ENCODE measurements at regions not wholly inside any gene's neighbourhood (a gene's known extent, or its start where the extent isn't known, plus 50 kb on each side); places are given as distances from the start of the nearest gene placed in this dataset.

GRCh38 chr1:209059981-209060380, 523.5 kb upstream of the CAMK1G start:
- DNase-seq, result no peak
- in situ Hi-C loops (cut with HindIII; ENCODE audit: low pct_ligation_motif_present, low pct_unique_long_range_greater_than_20kb, low sequenced_read_pairs), result no loop called here

DNA sequence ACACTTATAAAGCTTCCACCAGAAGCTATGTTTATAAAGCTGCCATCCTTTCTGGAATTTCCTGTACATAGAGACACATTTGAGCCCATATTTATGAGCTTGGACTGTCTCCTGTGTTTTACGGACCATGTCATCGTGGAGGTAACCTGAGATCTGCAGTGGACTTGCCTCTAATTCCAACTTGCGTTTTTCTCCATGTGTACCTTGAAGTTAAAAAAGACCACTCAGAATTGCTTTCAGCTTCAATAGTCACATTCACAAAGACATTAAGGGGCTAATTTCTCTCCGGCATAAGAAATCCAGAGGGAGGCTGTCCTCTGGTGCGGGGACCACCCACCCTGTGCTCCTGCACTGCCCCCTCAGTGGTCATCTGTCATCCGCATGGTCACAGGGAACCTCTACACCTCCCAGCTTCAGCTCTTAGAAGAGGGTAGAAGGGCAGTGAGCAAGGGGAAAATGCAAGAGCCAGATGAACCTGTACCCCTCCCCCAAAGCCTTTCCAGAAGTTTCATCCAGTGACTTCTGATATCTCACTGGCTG, 521.4 kb upstream of the CAMK1G start:
- no peak for DNase-seq
- in situ Hi-C loops (cut with HindIII; ENCODE audit: low pct_ligation_motif_present, low pct_unique_long_range_greater_than_20kb, low sequenced_read_pairs), result no loop called here

GRCh38 chr1:209062863-209063262, 520.7 kb upstream of the CAMK1G start:
- in situ Hi-C loops (cut with HindIII; ENCODE audit: low pct_ligation_motif_present, low pct_unique_long_range_greater_than_20kb, low sequenced_read_pairs), result no loop called here
- DNase-seq, result no peak

- DNase-seq, result no peak
- in situ Hi-C loops (cut with HindIII; ENCODE audit: low pct_ligation_motif_present, low pct_unique_long_range_greater_than_20kb, low sequenced_read_pairs), result no loop called here
Observed at GRCh38 chr1:209063767-209064659, 519.5 kb upstream of the CAMK1G start.

GRCh38 chr1:209064850-209065706, 518.4 kb upstream of the CAMK1G start:
- no peak for DNase-seq
- in situ Hi-C loops (cut with HindIII; ENCODE audit: low pct_ligation_motif_present, low pct_unique_long_range_greater_than_20kb, low sequenced_read_pairs), result no loop called here

- no peak for DNase-seq
- in situ Hi-C loops (cut with HindIII; ENCODE audit: low pct_ligation_motif_present, low pct_unique_long_range_greater_than_20kb, low sequenced_read_pairs), result no loop called here
Observed at GRCh38 chr1:209072481-209072880, 511.0 kb upstream of the CAMK1G start.

GRCh38 chr1:209073879-209074278, 509.6 kb upstream of the CAMK1G start:
- no peak for DNase-seq
- in situ Hi-C loops (cut with HindIII; ENCODE audit: low pct_ligation_motif_present, low pct_unique_long_range_greater_than_20kb, low sequenced_read_pairs), result no loop called here

DNA sequence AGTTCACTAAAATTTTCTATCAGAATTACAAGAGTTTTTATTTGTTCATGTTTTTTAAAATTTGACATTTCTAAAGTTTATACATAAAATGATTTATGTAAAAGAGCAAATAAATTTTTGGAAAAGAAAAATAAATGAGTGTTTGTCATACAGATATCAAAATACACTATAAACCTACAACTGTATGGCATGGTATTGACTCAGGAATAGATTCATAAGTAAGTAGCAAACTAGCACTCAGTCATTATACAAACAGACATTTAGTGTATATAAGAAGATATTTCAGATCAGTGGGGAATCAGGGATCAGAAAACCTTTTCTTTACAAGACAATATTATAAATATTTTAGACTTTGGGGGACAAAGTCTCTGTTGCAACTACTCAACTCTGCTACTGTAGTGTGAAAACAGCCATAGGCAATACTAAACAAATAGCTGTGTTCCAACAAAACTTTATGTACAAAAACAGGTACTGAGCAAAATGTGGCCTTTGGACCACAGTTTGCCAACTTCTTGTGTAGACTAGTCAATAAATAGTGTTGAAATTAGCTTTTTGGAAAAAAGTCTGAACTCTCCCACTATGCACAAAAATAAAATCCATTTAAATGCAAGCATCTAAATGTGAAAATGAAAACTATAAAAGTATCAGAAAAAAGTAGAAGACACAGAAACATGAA, 508.8 kb upstream of the CAMK1G start:
- in situ Hi-C loops (cut with HindIII; ENCODE audit: low pct_ligation_motif_present, low pct_unique_long_range_greater_than_20kb, low sequenced_read_pairs), result no loop called here
- no peak for DNase-seq

DNA sequence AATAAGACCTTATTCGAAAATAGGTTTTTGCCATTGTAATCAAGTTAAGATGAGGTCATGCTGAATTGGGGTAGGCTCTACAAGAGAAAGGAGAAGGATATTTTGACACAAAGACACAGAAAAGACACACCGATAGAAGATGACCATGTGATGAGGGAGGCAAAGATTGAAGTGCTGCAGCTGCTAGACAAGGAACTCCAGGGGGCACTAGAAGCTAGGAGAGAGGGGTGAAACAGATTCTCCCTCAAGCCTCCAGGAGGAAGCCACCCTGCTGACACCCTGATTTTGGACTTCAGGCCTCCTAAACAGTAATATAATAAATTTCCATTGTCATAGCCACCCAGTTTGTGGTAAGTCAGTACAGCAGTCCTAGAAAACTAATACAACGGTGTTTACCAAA, 506.8 kb upstream of the CAMK1G start:
- peak; percentile 48 for DNase-seq
- in situ Hi-C loops (cut with HindIII; ENCODE audit: low pct_ligation_motif_present, low pct_unique_long_range_greater_than_20kb, low sequenced_read_pairs), result no loop called here

DNA sequence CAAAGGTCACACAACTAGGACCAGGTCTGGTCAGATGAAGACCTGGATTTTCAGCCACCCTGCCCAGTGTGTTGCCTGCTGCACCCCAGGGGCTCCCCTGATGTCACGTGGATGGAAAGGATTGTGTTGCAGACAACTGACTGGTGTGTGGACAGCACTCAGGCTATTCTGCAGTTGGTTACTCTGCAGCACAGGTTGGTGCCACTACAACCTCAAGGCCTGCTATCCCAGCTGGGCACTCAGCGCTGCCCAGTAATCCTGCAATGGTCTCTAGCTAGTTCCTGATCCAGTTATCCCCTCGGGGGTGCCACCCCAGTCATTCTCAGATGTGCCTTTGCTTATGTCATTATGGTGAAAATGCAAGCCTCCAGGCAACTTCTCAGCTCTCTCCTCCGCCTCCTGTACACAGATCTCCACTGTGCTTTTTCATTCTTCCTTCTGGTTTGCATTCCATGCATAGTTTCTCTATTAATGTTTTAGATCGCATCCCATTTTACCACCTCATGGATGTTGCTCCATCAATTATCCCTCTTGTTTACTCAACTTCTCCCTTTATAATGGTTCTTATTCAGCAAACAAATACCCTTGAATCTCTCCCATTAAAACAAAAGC, 503.2 kb upstream of the CAMK1G start:
- peak; percentile 58 for DNase-seq
- in situ Hi-C loops (cut with HindIII; ENCODE audit: low pct_ligation_motif_present, low pct_unique_long_range_greater_than_20kb, low sequenced_read_pairs), result no loop called here

GRCh38 chr1:209086486-209087192, 496.9 kb upstream of the CAMK1G start:
- DNase-seq, result peak; percentile 35
- in situ Hi-C loops (cut with HindIII; ENCODE audit: low pct_ligation_motif_present, low pct_unique_long_range_greater_than_20kb, low sequenced_read_pairs), result no loop called here

- in situ Hi-C loops (cut with HindIII; ENCODE audit: low pct_ligation_motif_present, low pct_unique_long_range_greater_than_20kb, low sequenced_read_pairs), result no loop called here
- DNase-seq, result peak; percentile 13
Observed at GRCh38 chr1:209094384-209094783, 489.1 kb upstream of the CAMK1G start.

DNA sequence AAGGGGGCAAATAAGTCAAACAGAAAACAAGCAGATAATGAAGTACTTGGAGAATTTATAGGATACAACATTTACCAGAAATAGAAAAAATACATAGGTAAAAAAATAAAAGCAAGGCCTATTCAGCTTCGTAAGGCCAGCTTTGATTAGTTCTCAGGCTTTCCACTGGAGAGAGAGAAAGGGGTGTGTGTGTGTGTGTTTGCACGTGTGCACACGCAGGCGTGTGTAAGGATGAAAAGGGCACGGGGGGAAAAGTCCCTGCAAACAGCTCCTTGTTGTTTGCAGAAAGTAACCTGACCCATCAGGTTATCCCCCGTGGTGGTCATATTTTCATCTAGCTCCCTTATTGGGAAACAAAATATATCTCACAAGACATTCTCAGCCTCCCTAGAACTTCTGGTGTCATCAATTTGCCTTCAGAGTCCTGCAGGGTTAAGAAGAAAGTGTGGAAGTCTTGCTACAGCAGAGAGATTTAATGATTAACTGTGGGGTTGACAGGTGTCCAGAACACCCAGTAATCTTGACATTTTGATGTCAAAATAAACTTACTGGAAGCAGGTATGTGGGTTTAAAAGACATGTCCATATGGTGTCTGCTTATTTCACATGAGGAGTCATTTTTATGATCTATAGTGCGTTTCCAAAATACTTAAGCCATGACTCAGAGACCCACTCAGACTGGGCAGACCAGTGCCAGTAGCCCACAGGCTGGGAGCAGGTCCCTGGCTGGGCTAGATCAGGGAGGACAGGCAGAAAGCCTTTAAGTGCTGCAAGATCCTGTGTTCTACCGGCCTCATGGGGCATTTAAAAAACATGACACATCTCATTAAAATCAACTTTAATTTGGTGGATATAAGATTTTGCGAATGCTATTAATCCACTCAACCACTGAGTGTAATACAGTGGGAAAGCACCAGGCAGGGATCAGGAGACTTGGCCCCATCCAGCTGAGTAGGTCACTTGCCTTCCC, 487.6 kb upstream of the CAMK1G start:
- DNase-seq, result peak; percentile 94
- in situ Hi-C loops (cut with HindIII; ENCODE audit: low pct_ligation_motif_present, low pct_unique_long_range_greater_than_20kb, low sequenced_read_pairs), result no loop called here

- in situ Hi-C loops (cut with HindIII; ENCODE audit: low pct_ligation_motif_present, low pct_unique_long_range_greater_than_20kb, low sequenced_read_pairs), result no loop called here
- DNase-seq, result no peak
Observed at GRCh38 chr1:209100460-209100859, 483.1 kb upstream of the CAMK1G start.

DNA sequence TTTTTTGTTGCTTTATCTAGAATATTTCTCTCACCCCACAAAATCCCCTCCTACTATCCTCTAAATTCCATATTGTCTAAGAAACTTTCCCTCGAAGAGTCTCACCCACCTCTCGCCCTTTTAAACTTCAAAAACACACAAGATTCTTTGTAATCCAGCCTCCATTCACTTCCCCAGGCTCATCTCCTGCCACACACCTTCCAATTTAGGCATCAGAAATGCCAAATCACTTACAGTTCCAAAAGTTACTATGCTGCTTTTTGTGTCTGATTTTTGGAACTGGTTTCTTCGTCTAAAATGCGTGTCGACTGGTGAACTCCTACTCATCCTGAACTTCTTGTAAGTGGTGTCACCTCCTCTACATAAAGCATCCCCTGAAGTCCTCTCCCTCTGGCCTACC, 482.4 kb upstream of the CAMK1G start:
- in situ Hi-C loops (cut with HindIII; ENCODE audit: low pct_ligation_motif_present, low pct_unique_long_range_greater_than_20kb, low sequenced_read_pairs), result no loop called here
- DNase-seq, result no peak

- in situ Hi-C loops (cut with HindIII; ENCODE audit: low pct_ligation_motif_present, low pct_unique_long_range_greater_than_20kb, low sequenced_read_pairs), result no loop called here
- DNase-seq, result no peak
Observed at GRCh38 chr1:209102120-209102519, 481.4 kb upstream of the CAMK1G start.

GRCh38 chr1:209102531-209102930, 481.0 kb upstream of the CAMK1G start:
- DNase-seq, result no peak
- in situ Hi-C loops (cut with HindIII; ENCODE audit: low pct_ligation_motif_present, low pct_unique_long_range_greater_than_20kb, low sequenced_read_pairs), result no loop called here
